ENCODE measurements at regions not wholly inside any gene's neighbourhood (a gene's known extent, or its start where the extent isn't known, plus 50 kb on each side); places are given as distances from the start of the nearest gene placed in this dataset.
A peak's percentile ranks its signal among the peaks of the same experiment; 100 is the strongest.

GRCh38 chr12:116354950-116355783 is 77.7 kb upstream of the MED13L start:
- Histone ChIP-seq H3K4me3 (ENCODE audit: low read depth in 1 of 3, low read length in 3 of 3) (no peak overlapping the region), H3K9me3 (ENCODE audit: control insufficient read depth in 2 of 2, insufficient read depth in 1 of 2, low read depth in 1 of 2, low read length in 1 of 2) (peaks cover 0 to 3% of the 10 kb centered on the region in 2 donors), H3K27ac (ENCODE audit: low read depth in 1 of 3, low read length in 2 of 3) (no peak overlapping the region), H3K4me1 (ENCODE audit: control insufficient read depth in 3 of 3, insufficient read depth in 2 of 3, low read depth in 1 of 3, low read length in 2 of 3) (peaks cover 4 to 27% (median 7%) of the 10 kb centered on the region in 3 donors), H3K36me3 (ENCODE audit: control insufficient read depth in 3 of 3, insufficient read depth in 2 of 3, low read depth in 1 of 3, low read length in 3 of 3) (no peaks in the 10 kb centered on the region), H3K27me3 (ENCODE audit: control insufficient read depth in 3 of 3, insufficient read depth in 3 of 3, low read length in 3 of 3) (no peaks in the 10 kb centered on the region)
- DNase-seq = no peak
- no peak for FAIRE-seq
- WGBS, 3 donors = 85 to 89% (median 87%) methylated on average over 15 of the region's 15 CpGs

- peak overlapping the region; percentile 67 to 89 (median 77) for H3K27ac ChIP-seq (ENCODE audit: low read depth in 1 of 3, low read length in 2 of 3)
- H3K9me3 ChIP-seq (ENCODE audit: control insufficient read depth in 2 of 2, insufficient read depth in 1 of 2, low read depth in 1 of 2, low read length in 1 of 2) = no peaks in the 10 kb centered on the region
- DNase-seq = no peak
- no peak overlapping the region for H3K4me3 ChIP-seq (ENCODE audit: low read depth in 1 of 3, low read length in 3 of 3)
- no peak for FAIRE-seq
- no peaks in the 10 kb centered on the region for H3K36me3 ChIP-seq (ENCODE audit: control insufficient read depth in 3 of 3, insufficient read depth in 2 of 3, low read depth in 1 of 3, low read length in 3 of 3)
- peaks cover 4 to 24% (median 6%) of the 10 kb centered on the region in 3 donors for H3K4me1 ChIP-seq (ENCODE audit: control insufficient read depth in 3 of 3, insufficient read depth in 2 of 3, low read depth in 1 of 3, low read length in 2 of 3)
- H3K27me3 ChIP-seq (ENCODE audit: control insufficient read depth in 3 of 3, insufficient read depth in 3 of 3, low read length in 3 of 3) = no peaks in the 10 kb centered on the region
- 42 to 70% (median 47%) methylated on average over 3 of the region's 3 CpGs for WGBS, 3 donors
Measured at GRCh38 chr12:116358536-116358892, 81.0 kb upstream of the MED13L start.

- DNase-seq (peak; percentile 88 to 96), FAIRE-seq (no peak)
- peak overlapping the region; percentile 67 to 89 (median 77) for H3K27ac ChIP-seq (ENCODE audit: low read depth in 1 of 3, low read length in 2 of 3)
- H3K27me3 ChIP-seq (ENCODE audit: control insufficient read depth in 3 of 3, insufficient read depth in 3 of 3, low read length in 3 of 3) = no peaks in the 10 kb centered on the region
- H3K9me3 ChIP-seq (ENCODE audit: control insufficient read depth in 2 of 2, insufficient read depth in 1 of 2, low read depth in 1 of 2, low read length in 1 of 2) = no peaks in the 10 kb centered on the region
- no peak overlapping the region for H3K4me3 ChIP-seq (ENCODE audit: low read depth in 1 of 3, low read length in 3 of 3)
- WGBS, 3 donors = 4 to 23% (median 4%) methylated on average over 10 of the region's 10 CpGs
- peaks cover 4 to 19% (median 4%) of the 10 kb centered on the region in 3 donors for H3K4me1 ChIP-seq (ENCODE audit: control insufficient read depth in 3 of 3, insufficient read depth in 2 of 3, low read depth in 1 of 3, low read length in 2 of 3)
- no peaks in the 10 kb centered on the region for H3K36me3 ChIP-seq (ENCODE audit: control insufficient read depth in 3 of 3, insufficient read depth in 2 of 3, low read depth in 1 of 3, low read length in 3 of 3)
Measured at GRCh38 chr12:116358893-116359761, 81.6 kb upstream of the MED13L start.

- Histone ChIP-seq H3K9me3 (ENCODE audit: control insufficient read depth in 2 of 2, insufficient read depth in 1 of 2, low read depth in 1 of 2, low read length in 1 of 2) (no peaks in the 10 kb centered on the region), H3K4me3 (ENCODE audit: low read depth in 1 of 3, low read length in 3 of 3) (no peak overlapping the region), H3K36me3 (ENCODE audit: control insufficient read depth in 3 of 3, insufficient read depth in 2 of 3, low read depth in 1 of 3, low read length in 3 of 3) (no peaks in the 10 kb centered on the region), H3K27ac (ENCODE audit: low read depth in 1 of 3, low read length in 2 of 3) (peak overlapping the region in 1 of 3 donors; percentile 83), H3K27me3 (ENCODE audit: control insufficient read depth in 3 of 3, insufficient read depth in 3 of 3, low read length in 3 of 3) (no peaks in the 10 kb centered on the region), H3K4me1 (ENCODE audit: control insufficient read depth in 3 of 3, insufficient read depth in 2 of 3, low read depth in 1 of 3, low read length in 2 of 3) (peaks cover 0 to 19% (median 4%) of the 10 kb centered on the region in 3 donors)
- 81 to 83% (median 82%) methylated on average over 6 of the region's 6 CpGs for WGBS, 3 donors
- DNase-seq = no peak
- no peak for FAIRE-seq
Measured at GRCh38 chr12:116360579-116361413, 83.3 kb upstream of the MED13L start.

GRCh38 chr12:116361414-116362223 is 84.1 kb upstream of the MED13L start:
- DNase-seq (no peak), FAIRE-seq (no peak)
- H3K4me3 ChIP-seq (ENCODE audit: low read depth in 1 of 3, low read length in 3 of 3) = no peak overlapping the region
- H3K27me3 ChIP-seq (ENCODE audit: control insufficient read depth in 3 of 3, insufficient read depth in 3 of 3, low read length in 3 of 3) = no peaks in the 10 kb centered on the region
- WGBS, 3 donors = 47 to 66% (median 62%) methylated on average over 19 of the region's 19 CpGs
- H3K27ac ChIP-seq (ENCODE audit: low read depth in 1 of 3, low read length in 2 of 3) = peak overlapping the region in 1 of 3 donors; percentile 70
- peaks cover 0 to 4% of the 10 kb centered on the region in 2 donors for H3K9me3 ChIP-seq (ENCODE audit: control insufficient read depth in 2 of 2, insufficient read depth in 1 of 2, low read depth in 1 of 2, low read length in 1 of 2)
- no peaks in the 10 kb centered on the region for H3K36me3 ChIP-seq (ENCODE audit: control insufficient read depth in 3 of 3, insufficient read depth in 2 of 3, low read depth in 1 of 3, low read length in 3 of 3)
- H3K4me1 ChIP-seq (ENCODE audit: control insufficient read depth in 3 of 3, insufficient read depth in 2 of 3, low read depth in 1 of 3, low read length in 2 of 3) = peaks cover 2 to 23% (median 4%) of the 10 kb centered on the region in 3 donors

GRCh38 chr12:116365114-116365513 is 87.6 kb upstream of the MED13L start:
- WGBS, 3 donors = 19 to 64% (median 41%) methylated on average over 2 of the region's 2 CpGs

GRCh38 chr12:116365606-116366455 is 88.3 kb upstream of the MED13L start:
- peaks cover 0 to 6% of the 10 kb centered on the region in 2 donors for H3K9me3 ChIP-seq (ENCODE audit: control insufficient read depth in 2 of 2, insufficient read depth in 1 of 2, low read depth in 1 of 2, low read length in 1 of 2)
- WGBS, 3 donors = 77 to 87% (median 80%) methylated on average over 17 of the region's 17 CpGs
- H3K4me3 ChIP-seq (ENCODE audit: low read depth in 1 of 3, low read length in 3 of 3) = no peak overlapping the region
- DNase-seq (peak; percentile 37 to 71), FAIRE-seq (no peak)
- peaks cover 3 to 17% (median 4%) of the 10 kb centered on the region in 3 donors for H3K4me1 ChIP-seq (ENCODE audit: control insufficient read depth in 3 of 3, insufficient read depth in 2 of 3, low read depth in 1 of 3, low read length in 2 of 3)
- H3K27ac ChIP-seq (ENCODE audit: low read depth in 1 of 3, low read length in 2 of 3) = no peak overlapping the region
- no peaks in the 10 kb centered on the region for H3K36me3 ChIP-seq (ENCODE audit: control insufficient read depth in 3 of 3, insufficient read depth in 2 of 3, low read depth in 1 of 3, low read length in 3 of 3)
- no peaks in the 10 kb centered on the region for H3K27me3 ChIP-seq (ENCODE audit: control insufficient read depth in 3 of 3, insufficient read depth in 3 of 3, low read length in 3 of 3)

More at GRCh38 chr12:116365114-116365513, 87.6 kb upstream of the MED13L start:
- peaks cover 3 to 17% (median 4%) of the 10 kb centered on the region in 3 donors for H3K4me1 ChIP-seq (ENCODE audit: control insufficient read depth in 3 of 3, insufficient read depth in 2 of 3, low read depth in 1 of 3, low read length in 2 of 3)
- H3K36me3 ChIP-seq (ENCODE audit: control insufficient read depth in 3 of 3, insufficient read depth in 2 of 3, low read depth in 1 of 3, low read length in 3 of 3) = no peaks in the 10 kb centered on the region
- H3K27me3 ChIP-seq (ENCODE audit: control insufficient read depth in 3 of 3, insufficient read depth in 3 of 3, low read length in 3 of 3) = no peaks in the 10 kb centered on the region
- no peak for FAIRE-seq
- H3K9me3 ChIP-seq (ENCODE audit: control insufficient read depth in 2 of 2, insufficient read depth in 1 of 2, low read depth in 1 of 2, low read length in 1 of 2) = peaks cover 0 to 6% of the 10 kb centered on the region in 2 donors
- no peak overlapping the region for H3K4me3 ChIP-seq (ENCODE audit: low read depth in 1 of 3, low read length in 3 of 3)
- peak in 1 of 2 donors; percentile 74 for DNase-seq
- H3K27ac ChIP-seq (ENCODE audit: low read depth in 1 of 3, low read length in 2 of 3) = no peak overlapping the region

All from small intestine (tissue), 7 donors.